Esophagus muscularis mucosa (tissue), 3 donors: ENCODE measurements at regions not wholly inside any gene's neighbourhood (a gene's known extent, or its start where the extent isn't known, plus 50 kb on each side); places are given as distances from the start of the nearest gene placed in this dataset.

Experiments
- CTCF ChIP-seq, 3 experiments: fragments of 200-600 bp in 2 of 3; fragments of 450-650 bp in 1 of 3; sonication (generic) in 2 of 3; IDR thresholded peaks; one replicate each; pipeline ENCODE4 v1.5.1; 2017 to 2019; ENCODE audit warnings: antibody characterized with exemption in 3 of 3, mild to moderate bottlenecking in 2 of 3, moderate library complexity in 1 of 3
- POLR2A ChIP-seq: fragments of 450-650 bp; IDR thresholded peaks from one replicate; pipeline ENCODE4 v1.6.1; 2017; ENCODE audit warnings: antibody characterized with exemption, moderate library complexity, mild to moderate bottlenecking, low read depth

- TF ChIP-seq POLR2A (no peak), CTCF (IDR thresholded peaks at IDR 0.05) (no peak)
These were observed 58.7 kb upstream of the GZMB start for GRCh38 chr14:24692382-24693352.
